ENCODE measurements at regions not wholly inside any gene's neighbourhood (a gene's known extent, or its start where the extent isn't known, plus 50 kb on each side); places are given as distances from the start of the nearest gene placed in this dataset.

DNA sequence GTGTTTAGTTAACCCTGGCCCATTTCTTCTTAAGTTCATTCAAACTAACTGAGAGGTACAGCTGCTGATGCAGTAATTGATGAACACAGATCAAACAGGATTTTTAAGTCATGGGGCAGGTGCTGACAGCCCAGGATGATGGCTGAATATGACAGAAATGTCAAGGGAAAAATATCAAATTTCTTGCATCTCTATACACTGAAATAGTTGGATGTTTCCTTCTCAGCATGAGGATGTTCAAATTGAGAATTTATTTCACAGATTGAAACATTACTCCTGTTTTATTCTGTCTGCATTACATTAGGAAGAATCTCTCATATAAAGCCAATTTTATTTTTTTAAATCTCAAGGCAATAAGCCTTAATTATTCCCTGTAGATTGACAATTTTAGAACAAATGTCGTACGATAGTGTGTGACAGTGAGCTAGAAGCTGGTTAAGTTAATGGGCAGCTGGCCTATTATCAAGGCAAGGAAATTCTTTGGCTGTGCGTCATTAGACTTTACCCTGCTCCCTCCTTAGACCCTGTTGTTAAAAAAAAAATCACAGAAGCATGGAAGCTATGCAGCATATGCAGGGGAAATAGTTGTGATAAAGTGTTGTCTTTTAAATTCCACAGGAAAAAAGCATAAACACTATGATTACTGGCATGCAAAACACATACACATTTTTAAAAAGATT lies 183.8 kb upstream of the KCNMB2 start:
- TF ChIP-seq, protein P1, sequence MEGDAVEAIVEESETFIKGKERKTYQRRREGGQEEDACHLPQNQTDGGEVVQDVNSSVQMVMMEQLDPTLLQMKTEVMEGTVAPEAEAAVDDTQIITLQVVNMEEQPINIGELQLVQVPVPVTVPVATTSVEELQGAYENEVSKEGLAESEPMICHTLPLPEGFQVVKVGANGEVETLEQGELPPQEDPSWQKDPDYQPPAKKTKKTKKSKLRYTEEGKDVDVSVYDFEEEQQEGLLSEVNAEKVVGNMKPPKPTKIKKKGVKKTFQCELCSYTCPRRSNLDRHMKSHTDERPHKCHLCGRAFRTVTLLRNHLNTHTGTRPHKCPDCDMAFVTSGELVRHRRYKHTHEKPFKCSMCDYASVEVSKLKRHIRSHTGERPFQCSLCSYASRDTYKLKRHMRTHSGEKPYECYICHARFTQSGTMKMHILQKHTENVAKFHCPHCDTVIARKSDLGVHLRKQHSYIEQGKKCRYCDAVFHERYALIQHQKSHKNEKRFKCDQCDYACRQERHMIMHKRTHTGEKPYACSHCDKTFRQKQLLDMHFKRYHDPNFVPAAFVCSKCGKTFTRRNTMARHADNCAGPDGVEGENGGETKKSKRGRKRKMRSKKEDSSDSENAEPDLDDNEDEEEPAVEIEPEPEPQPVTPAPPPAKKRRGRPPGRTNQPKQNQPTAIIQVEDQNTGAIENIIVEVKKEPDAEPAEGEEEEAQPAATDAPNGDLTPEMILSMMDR (IDR thresholded peaks at IDR 0.05) = no peak
- TF ChIP-seq EZH2 (IDR thresholded peaks at IDR 0.05; ENCODE audit: borderline replicate concordance, insufficient read depth, low read depth, low read length, poor library complexity, severe bottlenecking) = no peak
